ENCODE measurements at regions not wholly inside any gene's neighbourhood (a gene's known extent, or its start where the extent isn't known, plus 50 kb on each side); places are given as distances from the start of the nearest gene placed in this dataset.

- Histone ChIP-seq H3K56ac (ENCODE audit: insufficient read length, low read depth, low read length) (no peak overlapping the region), H3K4ac (ENCODE audit: low read depth, low read length) (no peak overlapping the region), H3K4me2 (ENCODE audit: insufficient read depth, insufficient read length, low read length) (no peak overlapping the region), H2BK20ac (ENCODE audit: low read depth, low read length, poor library complexity, severe bottlenecking) (no peak overlapping the region), H3K79me1 (ENCODE audit: insufficient read depth, low read depth, low read length, poor library complexity, severe bottlenecking) (no peaks in the 10 kb centered on the region), H3K9ac (ENCODE audit: extremely low read depth, insufficient read length, low read length) (no peak overlapping the region), H2BK15ac (ENCODE audit: low read depth, low read length) (no peak overlapping the region), H3K79me2 (ENCODE audit: insufficient read depth, low read length) (no peaks in the 10 kb centered on the region), H3K23ac (ENCODE audit: insufficient read length, low read depth, low read length) (no peak overlapping the region), H2BK5ac (ENCODE audit: insufficient read length, low read length) (no peak overlapping the region), H3K14ac (ENCODE audit: insufficient read depth, low read length) (no peak overlapping the region), H3T11ph (ENCODE audit: low read length) (no peak overlapping the region), H2AK5ac (ENCODE audit: insufficient read length, low read length) (no peak overlapping the region), H4K8ac (replicated peaks; ENCODE audit: insufficient read length, low read depth, low read length) (no peak overlapping the region), H3K27ac (ENCODE audit: insufficient read length, low read depth, low read length) (no peak overlapping the region), H2BK120ac (ENCODE audit: low read depth, low read length, poor library complexity, severe bottlenecking) (no peak overlapping the region), H3K4me1 (ENCODE audit: insufficient read depth, low read length) (no peaks in the 10 kb centered on the region), H3K27me3 (ENCODE audit: insufficient read depth, low read length) (no peaks in the 10 kb centered on the region), H3K23me2 (ENCODE audit: insufficient read length, low read depth, low read length, poor library complexity, severe bottlenecking) (no peaks in the 10 kb centered on the region), H4K91ac (ENCODE audit: insufficient read length, low read depth, low read length) (no peak overlapping the region), H3K9me3 (ENCODE audit: control insufficient read depth, low read depth, low read length) (no peaks in the 10 kb centered on the region), H4K20me1 (ENCODE audit: control insufficient read depth, insufficient read depth, insufficient read length) (no peaks in the 10 kb centered on the region), H2AFZ (ENCODE audit: low read length) (no peak overlapping the region), H3K18ac (ENCODE audit: insufficient read length, low read depth, low read length) (no peak overlapping the region), H4K5ac (ENCODE audit: insufficient read length, low read depth, low read length) (no peak overlapping the region), H2BK12ac (ENCODE audit: insufficient read length, low read depth, low read length) (no peak overlapping the region)
- H3K27me3 Mint-ChIP-seq (ENCODE audit: low read depth), result peaks cover 2% of the 10 kb centered on the region
- WGBS (ENCODE audit: extremely low coverage, insufficient read length, low lambda C conversion rate), result no CpG with 5 or more reads among the region's 1 CpG
- H3K4me1 Mint-ChIP-seq, result no peaks in the 10 kb centered on the region
- H3K4me3 Mint-ChIP-seq, result no peak overlapping the region
- no peaks in the 10 kb centered on the region for H3K36me3 Mint-ChIP-seq (ENCODE audit: insufficient read depth in 1 of 3, low read depth in 3 of 3)
- no peak for TF ChIP-seq CTCF (conservative IDR thresholded peaks at IDR 0.05)
- no peak for DNase-seq
- no peak overlapping the region for H3K27ac Mint-ChIP-seq
- no peaks in the 10 kb centered on the region for H3K9me3 Mint-ChIP-seq
Observed at GRCh38 chr3:73709712-73710111, 85.0 kb upstream of the PDZRN3 start.

Measured in H9 (cell line).